ENCODE measurements at regions not wholly inside any gene's neighbourhood (a gene's known extent, or its start where the extent isn't known, plus 50 kb on each side); places are given as distances from the start of the nearest gene placed in this dataset.

- Mint-ChIP-seq H3K4me3 (no peak overlapping the region), H3K27ac (no peak overlapping the region), H3K27me3 (ENCODE audit: insufficient read depth) (no peaks in the 10 kb centered on the region), H3K36me3 (ENCODE audit: low read depth) (no peaks in the 10 kb centered on the region), H3K9me3 (no peaks in the 10 kb centered on the region), H3K4me1 (no peaks in the 10 kb centered on the region)
- no peaks in the 10 kb centered on the region for H3K36me3 ChIP-seq (ENCODE audit: control insufficient read depth, insufficient read depth, low read length)
- no peak for DNase-seq
- H3K4me1 ChIP-seq (ENCODE audit: control insufficient read depth, insufficient read depth, low read length): no peaks in the 10 kb centered on the region
- TF ChIP-seq, protein P1, sequence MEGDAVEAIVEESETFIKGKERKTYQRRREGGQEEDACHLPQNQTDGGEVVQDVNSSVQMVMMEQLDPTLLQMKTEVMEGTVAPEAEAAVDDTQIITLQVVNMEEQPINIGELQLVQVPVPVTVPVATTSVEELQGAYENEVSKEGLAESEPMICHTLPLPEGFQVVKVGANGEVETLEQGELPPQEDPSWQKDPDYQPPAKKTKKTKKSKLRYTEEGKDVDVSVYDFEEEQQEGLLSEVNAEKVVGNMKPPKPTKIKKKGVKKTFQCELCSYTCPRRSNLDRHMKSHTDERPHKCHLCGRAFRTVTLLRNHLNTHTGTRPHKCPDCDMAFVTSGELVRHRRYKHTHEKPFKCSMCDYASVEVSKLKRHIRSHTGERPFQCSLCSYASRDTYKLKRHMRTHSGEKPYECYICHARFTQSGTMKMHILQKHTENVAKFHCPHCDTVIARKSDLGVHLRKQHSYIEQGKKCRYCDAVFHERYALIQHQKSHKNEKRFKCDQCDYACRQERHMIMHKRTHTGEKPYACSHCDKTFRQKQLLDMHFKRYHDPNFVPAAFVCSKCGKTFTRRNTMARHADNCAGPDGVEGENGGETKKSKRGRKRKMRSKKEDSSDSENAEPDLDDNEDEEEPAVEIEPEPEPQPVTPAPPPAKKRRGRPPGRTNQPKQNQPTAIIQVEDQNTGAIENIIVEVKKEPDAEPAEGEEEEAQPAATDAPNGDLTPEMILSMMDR (conservative IDR thresholded peaks at IDR 0.05): no peak
- no peak overlapping the region for H3K4me3 ChIP-seq (ENCODE audit: low read length)
- no peak overlapping the region for H3K9ac ChIP-seq (ENCODE audit: extremely low read depth, low read length, poor library complexity, severe bottlenecking)
- no peak overlapping the region for H3K27ac ChIP-seq (ENCODE audit: low read depth, low read length)
- no peaks in the 10 kb centered on the region for H3K9me3 ChIP-seq (ENCODE audit: control insufficient read depth, low read length)
- no peaks in the 10 kb centered on the region for H3K27me3 ChIP-seq (ENCODE audit: control insufficient read depth, insufficient read depth, low read length, poor library complexity, severe bottlenecking)
- WGBS, 2 experiments (ENCODE audit: insufficient coverage in 1 of 2, insufficient read length in 1 of 2): 80% methylated on average over 1 of the region's 3 CpGs; no CpG with 5 or more reads in 1 of the 2 experiments
Observed at GRCh38 chr6:79392094-79392493, 145.1 kb downstream of the LCA5 start.

DNA sequence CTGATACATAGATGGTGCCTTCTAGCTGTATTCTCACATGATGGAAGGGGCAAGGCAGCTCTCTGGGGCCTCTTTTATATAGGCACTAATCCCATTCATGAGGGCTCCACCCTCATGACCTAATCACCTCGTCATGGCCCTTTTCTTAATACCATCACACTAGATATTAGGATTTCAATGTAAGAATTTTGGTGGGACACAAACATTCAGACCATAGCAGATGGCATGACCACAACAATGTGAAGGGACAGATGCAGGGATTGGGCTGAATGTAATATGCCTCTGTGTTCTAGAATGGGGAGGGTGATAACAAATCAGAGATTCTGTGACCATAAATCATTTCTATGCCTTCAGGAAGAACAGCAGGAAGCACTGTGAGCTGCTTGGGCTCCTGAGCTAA, 145.8 kb downstream of the LCA5 start:
- H3K27ac Mint-ChIP-seq: no peak overlapping the region
- H3K4me1 Mint-ChIP-seq: peaks cover 1% of the 10 kb centered on the region
- no peaks in the 10 kb centered on the region for H3K36me3 Mint-ChIP-seq (ENCODE audit: low read depth)
- no peaks in the 10 kb centered on the region for H3K9me3 Mint-ChIP-seq
- H3K27me3 ChIP-seq (ENCODE audit: control insufficient read depth, insufficient read depth, low read length, poor library complexity, severe bottlenecking): no peaks in the 10 kb centered on the region
- no peaks in the 10 kb centered on the region for H3K4me1 ChIP-seq (ENCODE audit: control insufficient read depth, insufficient read depth, low read length)
- no peak overlapping the region for H3K9ac ChIP-seq (ENCODE audit: extremely low read depth, low read length, poor library complexity, severe bottlenecking)
- 70% methylated on average over 1 of the region's 1 CpG; no CpG with 5 or more reads in 1 of the 2 experiments for WGBS, 2 experiments (ENCODE audit: insufficient coverage in 1 of 2, insufficient read length in 1 of 2)
- no peak for DNase-seq
- H3K27me3 Mint-ChIP-seq (ENCODE audit: insufficient read depth): no peaks in the 10 kb centered on the region
- H3K27ac ChIP-seq (ENCODE audit: low read depth, low read length): no peak overlapping the region
- H3K4me3 ChIP-seq (ENCODE audit: low read length): no peak overlapping the region
- H3K4me3 Mint-ChIP-seq: no peak overlapping the region
- H3K36me3 ChIP-seq (ENCODE audit: control insufficient read depth, insufficient read depth, low read length): no peaks in the 10 kb centered on the region
- H3K9me3 ChIP-seq (ENCODE audit: control insufficient read depth, low read length): no peaks in the 10 kb centered on the region
- TF ChIP-seq, protein P1 (conservative IDR thresholded peaks at IDR 0.05): no peak

GRCh38 chr6:79385893-79386292, 151.3 kb downstream of the LCA5 start:
- H3K27ac Mint-ChIP-seq: no peak overlapping the region
- Histone ChIP-seq H3K4me1 (ENCODE audit: control insufficient read depth, insufficient read depth, low read length) (no peaks in the 10 kb centered on the region), H3K27me3 (ENCODE audit: control insufficient read depth, insufficient read depth, low read length, poor library complexity, severe bottlenecking) (no peaks in the 10 kb centered on the region), H3K9me3 (ENCODE audit: control insufficient read depth, low read length) (no peaks in the 10 kb centered on the region), H3K27ac (ENCODE audit: low read depth, low read length) (no peak overlapping the region), H3K9ac (ENCODE audit: extremely low read depth, low read length, poor library complexity, severe bottlenecking) (no peak overlapping the region), H3K36me3 (ENCODE audit: control insufficient read depth, insufficient read depth, low read length) (no peaks in the 10 kb centered on the region), H3K4me3 (ENCODE audit: low read length) (no peak overlapping the region)
- 78 to 80% methylated on average over 2 to 3 of the region's 4 CpGs for WGBS, 2 experiments (ENCODE audit: insufficient coverage in 1 of 2, insufficient read length in 1 of 2)
- peaks cover 3% of the 10 kb centered on the region for H3K4me1 Mint-ChIP-seq
- no peaks in the 10 kb centered on the region for H3K36me3 Mint-ChIP-seq (ENCODE audit: low read depth)
- H3K9me3 Mint-ChIP-seq: no peaks in the 10 kb centered on the region
- no peak overlapping the region for H3K4me3 Mint-ChIP-seq
- DNase-seq: no peak
- TF ChIP-seq, protein P1 (conservative IDR thresholded peaks at IDR 0.05): no peak
- H3K27me3 Mint-ChIP-seq (ENCODE audit: insufficient read depth): no peaks in the 10 kb centered on the region

Data from endodermal cell (in vitro differentiated cells).